DMS114 treated with DMSO at 0.1 percent for 48 hours (cell line): ENCODE measurements at regions not wholly inside any gene's neighbourhood (a gene's known extent, or its start where the extent isn't known, plus 50 kb on each side); places are given as distances from the start of the nearest gene placed in this dataset.

Source experiments
- DNase-seq: peaks from one replicate; lab custom pipeline; 2025; ENCODE audit not compliant: unreplicated experiment; lab: John Stamatoyannopoulos, UW

GRCh38 chr12:24060089-24060488 is 110.6 kb upstream of the SOX5 start:
- no peak for DNase-seq

- DNase-seq, result no peak
These were observed 108.5 kb upstream of the SOX5 start for GRCh38 chr12:24057920-24058476.

- DNase-seq, result no peak
These were observed 106.3 kb upstream of the SOX5 start for GRCh38 chr12:24055747-24056146.

GRCh38 chr12:24054416-24054815 is 104.9 kb upstream of the SOX5 start:
- DNase-seq, result no peak

- DNase-seq, result no peak
These were observed 100.3 kb upstream of the SOX5 start for GRCh38 chr12:24049728-24050127.

GRCh38 chr12:24049101-24049500 is 99.6 kb upstream of the SOX5 start:
- no peak for DNase-seq

- DNase-seq, result no peak
These were observed 99.0 kb upstream of the SOX5 start for GRCh38 chr12:24048446-24048845.

- DNase-seq, result no peak
These were observed 97.9 kb upstream of the SOX5 start for GRCh38 chr12:24047326-24047725.

GRCh38 chr12:24045816-24046257 is 96.4 kb upstream of the SOX5 start:
- DNase-seq, result no peak

- no peak for DNase-seq
These were observed 95.7 kb upstream of the SOX5 start for GRCh38 chr12:24044941-24045703.

GRCh38 chr12:24042651-24043050 is 93.2 kb upstream of the SOX5 start:
- DNase-seq, result no peak

- DNase-seq, result no peak
These were observed 89.6 kb upstream of the SOX5 start for GRCh38 chr12:24039113-24039525.

GRCh38 chr12:24038211-24038997 is 88.9 kb upstream of the SOX5 start:
- DNase-seq, result no peak

- no peak for DNase-seq
These were observed 87.2 kb upstream of the SOX5 start for GRCh38 chr12:24036438-24037216.

- no peak for DNase-seq
These were observed 85.4 kb upstream of the SOX5 start for GRCh38 chr12:24034894-24035293.

GRCh38 chr12:24034160-24034559 is 84.7 kb upstream of the SOX5 start:
- DNase-seq, result no peak

GRCh38 chr12:24027352-24027751 is 77.9 kb upstream of the SOX5 start:
- no peak for DNase-seq

GRCh38 chr12:24025153-24025798 is 75.8 kb upstream of the SOX5 start:
- DNase-seq, result no peak

GRCh38 chr12:24023081-24023480 is 73.6 kb upstream of the SOX5 start:
- DNase-seq, result no peak

- DNase-seq, result no peak
These were observed 71.7 kb upstream of the SOX5 start for GRCh38 chr12:24021164-24021502.
